OCI-LY3 (cell line): ENCODE measurements at regions not wholly inside any gene's neighbourhood (a gene's known extent, or its start where the extent isn't known, plus 50 kb on each side); places are given as distances from the start of the nearest gene placed in this dataset.

Experiments
- H2AFZ ChIP-seq: fragments of 200-600, 300-600 bp; shearing (Covaris generic); 2 replicates; pipeline ENCODE4 v1.6.0; 2014; ENCODE audit warnings: antibody characterized with exemption, low read depth, low read length
- H3K27ac ChIP-seq: fragments of 200-600, 300-600 bp; sonication (generic); 2 replicates; pipeline ENCODE4 v1.5.1; 2014; ENCODE audit warnings: mild to moderate bottlenecking, low read length, moderate library complexity, mixed read lengths
- H3K27me3 ChIP-seq: fragments of 200-600, 300-600 bp; sonication (generic); 2 replicates; pipeline ENCODE4 v1.6.1; 2014; ENCODE audit warnings: low read depth, low read length, mixed read lengths
- H3K36me3 ChIP-seq: fragments of 200-600, 300-600 bp; sonication (generic); replicated peaks from 2 replicates; pipeline ENCODE3; 2014; ENCODE audit warnings: low read depth, low read length, mixed read lengths
- H3K4me1 ChIP-seq: fragments of 300-600, 200-600 bp; sonication (generic); 2 replicates; pipeline ENCODE4 v1.6.1; 2014; ENCODE audit warnings: low read length, mixed read lengths
- H3K4me2 ChIP-seq: fragments of 200-600, 300-600 bp; sonication (generic); 2 replicates; pipeline ENCODE4 v1.6.1; 2014; ENCODE audit warnings: low read length, mixed read lengths
- H3K4me3 ChIP-seq: fragments of 300-600, 200-600 bp; sonication (generic); 2 replicates; pipeline ENCODE4 v1.5.1; 2014; ENCODE audit warnings: antibody characterized with exemption, mild to moderate bottlenecking, low read length, moderate library complexity
- H3K79me2 ChIP-seq: fragments of 300-600, 200-600 bp; shearing (Covaris generic); 2 replicates; pipeline ENCODE4 v1.6.1; 2014; ENCODE audit warnings: mild to moderate bottlenecking, low read length, mixed read lengths
- H3K9ac ChIP-seq: fragments of 300-600, 200-600 bp; shearing (Covaris generic); 2 replicates; pipeline ENCODE4 v1.6.0; 2014; ENCODE audit warnings: mild to moderate bottlenecking, low read length, moderate library complexity
- H3K9me3 ChIP-seq: fragments of 200-600, 300-600 bp; shearing (Covaris generic); 2 replicates; pipeline ENCODE4 v1.6.1; 2014; ENCODE audit warnings: low read length, mixed read lengths; ENCODE audit not compliant: insufficient read depth
- H4K20me1 ChIP-seq: fragments of 200-600, 300-600 bp; sonication (generic); 2 replicates; pipeline ENCODE4 v1.6.1; 2016; ENCODE audit warnings: low read length, mixed read lengths; ENCODE audit not compliant: insufficient read depth
- EZH2phosphoT487 ChIP-seq: fragments of 200-600 bp; shearing (Covaris generic); IDR thresholded peaks from 2 replicates; pipeline ENCODE4 v1.6.1; 2018; ENCODE audit warnings: antibody characterized with exemption, mixed run types, low read depth
- TF ChIP-seq, protein P1 (sequence below): fragments of 200-600, 300-600 bp; sonication (generic); IDR thresholded peaks from 2 replicates; pipeline ENCODE4 v1.5.1; 2014; ENCODE audit warnings: antibody characterized with exemption, low read length, low read depth

DNA sequence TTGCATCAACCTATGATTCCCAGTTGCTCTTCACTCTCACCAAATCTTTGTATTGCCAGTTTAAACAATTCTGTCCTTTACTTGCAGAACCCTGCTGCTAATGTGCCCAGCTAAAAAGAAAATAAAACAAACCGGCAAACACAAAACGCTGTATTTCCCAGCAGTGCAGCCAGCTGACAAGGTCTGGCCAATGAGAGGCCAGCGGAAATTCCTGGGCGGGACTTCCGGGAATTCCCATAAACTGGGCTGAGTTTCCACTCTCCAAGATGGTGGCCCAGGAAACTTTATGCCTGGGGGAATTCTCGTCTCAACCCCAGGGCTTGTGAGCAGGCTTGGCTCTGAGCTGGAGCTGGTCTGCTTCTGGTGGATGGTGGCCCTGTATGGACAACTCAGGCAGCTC, 807.3 kb upstream of the TMEM132C start:
- no peak overlapping the region for H3K4me2 ChIP-seq
- no peak for TF ChIP-seq EZH2phosphoT487
- TF ChIP-seq, protein P1, sequence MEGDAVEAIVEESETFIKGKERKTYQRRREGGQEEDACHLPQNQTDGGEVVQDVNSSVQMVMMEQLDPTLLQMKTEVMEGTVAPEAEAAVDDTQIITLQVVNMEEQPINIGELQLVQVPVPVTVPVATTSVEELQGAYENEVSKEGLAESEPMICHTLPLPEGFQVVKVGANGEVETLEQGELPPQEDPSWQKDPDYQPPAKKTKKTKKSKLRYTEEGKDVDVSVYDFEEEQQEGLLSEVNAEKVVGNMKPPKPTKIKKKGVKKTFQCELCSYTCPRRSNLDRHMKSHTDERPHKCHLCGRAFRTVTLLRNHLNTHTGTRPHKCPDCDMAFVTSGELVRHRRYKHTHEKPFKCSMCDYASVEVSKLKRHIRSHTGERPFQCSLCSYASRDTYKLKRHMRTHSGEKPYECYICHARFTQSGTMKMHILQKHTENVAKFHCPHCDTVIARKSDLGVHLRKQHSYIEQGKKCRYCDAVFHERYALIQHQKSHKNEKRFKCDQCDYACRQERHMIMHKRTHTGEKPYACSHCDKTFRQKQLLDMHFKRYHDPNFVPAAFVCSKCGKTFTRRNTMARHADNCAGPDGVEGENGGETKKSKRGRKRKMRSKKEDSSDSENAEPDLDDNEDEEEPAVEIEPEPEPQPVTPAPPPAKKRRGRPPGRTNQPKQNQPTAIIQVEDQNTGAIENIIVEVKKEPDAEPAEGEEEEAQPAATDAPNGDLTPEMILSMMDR: no peak
- no peaks in the 10 kb centered on the region for H3K9me3 ChIP-seq
- no peaks in the 10 kb centered on the region for H4K20me1 ChIP-seq
- H3K36me3 ChIP-seq: no peaks in the 10 kb centered on the region
- no peaks in the 10 kb centered on the region for H3K79me2 ChIP-seq
- H3K4me3 ChIP-seq: no peak overlapping the region
- H2AFZ ChIP-seq: no peak overlapping the region
- peaks cover 8% of the 10 kb centered on the region for H3K4me1 ChIP-seq
- no peak overlapping the region for H3K9ac ChIP-seq
- no peak overlapping the region for H3K27ac ChIP-seq
- no peaks in the 10 kb centered on the region for H3K27me3 ChIP-seq

DNA sequence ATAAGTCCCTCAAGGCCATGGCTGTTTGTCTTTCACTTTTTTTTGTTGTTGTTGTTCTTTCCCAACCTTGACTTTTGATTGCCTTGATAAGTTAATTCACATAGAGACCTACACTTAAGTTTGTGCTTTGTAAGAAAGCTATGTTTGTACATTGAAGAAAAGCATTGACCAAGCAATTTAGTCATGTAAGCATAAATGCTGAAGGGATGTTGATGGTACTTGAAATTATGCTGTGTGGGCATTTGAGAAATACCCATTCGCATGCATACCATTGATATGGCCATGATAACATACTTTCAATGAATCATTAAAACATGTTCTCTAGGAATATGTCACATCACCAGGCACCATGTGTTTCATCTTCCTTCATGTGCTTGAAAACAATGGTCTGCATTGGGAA, 803.7 kb upstream of the TMEM132C start:
- TF ChIP-seq, protein P1: no peak
- TF ChIP-seq EZH2phosphoT487: no peak
- H3K4me1 ChIP-seq: peaks cover 8% of the 10 kb centered on the region
- no peaks in the 10 kb centered on the region for H3K36me3 ChIP-seq
- no peaks in the 10 kb centered on the region for H3K79me2 ChIP-seq
- no peak overlapping the region for H3K4me3 ChIP-seq
- H2AFZ ChIP-seq: no peak overlapping the region
- no peak overlapping the region for H3K4me2 ChIP-seq
- no peak overlapping the region for H3K27ac ChIP-seq
- H3K27me3 ChIP-seq: no peaks in the 10 kb centered on the region
- no peaks in the 10 kb centered on the region for H4K20me1 ChIP-seq
- H3K9ac ChIP-seq: no peak overlapping the region
- no peaks in the 10 kb centered on the region for H3K9me3 ChIP-seq

DNA sequence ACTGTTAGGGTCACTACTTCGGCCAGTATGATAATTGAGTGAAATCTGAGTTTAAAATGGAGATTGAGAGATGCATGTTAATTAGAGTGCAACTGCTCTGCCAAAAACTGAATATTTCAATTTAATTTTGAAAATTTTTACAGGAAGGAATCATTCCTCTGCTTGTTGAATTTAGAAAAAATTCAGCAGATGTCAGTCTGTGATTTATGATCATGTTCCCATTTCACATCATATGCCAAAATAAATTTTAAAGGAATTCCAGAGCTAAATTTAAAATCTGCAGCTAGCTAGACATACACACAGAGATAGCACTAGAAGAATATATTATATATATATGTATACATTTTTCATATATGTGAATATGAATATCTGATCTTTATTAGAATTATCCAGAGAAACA, 797.6 kb upstream of the TMEM132C start:
- Histone ChIP-seq H3K36me3 (no peaks in the 10 kb centered on the region), H3K4me2 (no peak overlapping the region), H3K27ac (no peak overlapping the region), H3K4me3 (no peak overlapping the region), H2AFZ (no peak overlapping the region), H3K27me3 (no peaks in the 10 kb centered on the region), H4K20me1 (no peaks in the 10 kb centered on the region), H3K79me2 (no peaks in the 10 kb centered on the region), H3K9me3 (no peaks in the 10 kb centered on the region), H3K4me1 (no peaks in the 10 kb centered on the region), H3K9ac (no peak overlapping the region)
- TF ChIP-seq, protein P1: no peak
- TF ChIP-seq EZH2phosphoT487: no peak

DNA sequence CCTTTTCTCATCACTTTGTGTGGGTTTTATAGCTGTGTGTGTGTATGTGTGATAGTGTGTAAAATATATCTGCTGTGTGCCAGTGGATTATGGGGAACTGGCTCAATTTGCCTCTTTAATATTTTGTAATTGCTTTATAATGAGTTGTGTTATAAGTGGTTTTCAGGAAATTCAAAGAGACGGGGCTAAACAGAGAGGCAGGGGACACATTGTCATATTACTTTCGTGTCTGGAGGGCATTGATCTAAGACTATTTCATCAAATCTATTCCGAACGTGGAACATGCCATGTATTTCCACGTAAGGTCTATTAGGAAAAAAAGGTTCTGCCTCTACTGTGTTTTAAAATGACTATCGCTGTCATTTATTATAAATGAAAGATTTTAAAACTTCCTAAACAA, 793.2 kb upstream of the TMEM132C start:
- H3K36me3 ChIP-seq: no peaks in the 10 kb centered on the region
- TF ChIP-seq, protein P1: no peak
- TF ChIP-seq EZH2phosphoT487: no peak
- no peaks in the 10 kb centered on the region for H3K27me3 ChIP-seq
- no peaks in the 10 kb centered on the region for H4K20me1 ChIP-seq
- H3K4me3 ChIP-seq: no peak overlapping the region
- H3K79me2 ChIP-seq: no peaks in the 10 kb centered on the region
- H2AFZ ChIP-seq: no peak overlapping the region
- no peaks in the 10 kb centered on the region for H3K9me3 ChIP-seq
- no peak overlapping the region for H3K27ac ChIP-seq
- peaks cover 7% of the 10 kb centered on the region; the same call in 1 of the 2 replicates for H3K4me1 ChIP-seq
- H3K9ac ChIP-seq: no peak overlapping the region
- H3K4me2 ChIP-seq: no peak overlapping the region
